Panc1 (cell line): ENCODE measurements at regions not wholly inside any gene's neighbourhood (a gene's known extent, or its start where the extent isn't known, plus 50 kb on each side); places are given as distances from the start of the nearest gene placed in this dataset.

Source experiments
- POLR2AphosphoS5 ChIP-seq: IDR thresholded peaks from 2 replicates; pipeline ENCODE4 v1.6.1; 2012; ENCODE audit warnings: mild to moderate bottlenecking, low read depth, low read length, moderate library complexity
- REST ChIP-seq, 2 experiments: IDR thresholded peaks; 2 replicates each; pipeline ENCODE4 v1.6.1; 2011 to 2012; ENCODE audit warnings: low read depth in 2 of 2, control low read depth in 1 of 2, low read length in 1 of 2, mild to moderate bottlenecking in 1 of 2, moderate library complexity in 1 of 2; ENCODE audit not compliant: insufficient read depth in 1 of 2
- SIN3A ChIP-seq: IDR thresholded peaks from 2 replicates; pipeline ENCODE4 v1.6.1; 2012; ENCODE audit warnings: low read depth, mild to moderate bottlenecking, low read length, moderate library complexity, borderline replicate concordance; ENCODE audit not compliant: insufficient read depth
- TCF7L2 ChIP-seq: IDR thresholded peaks from 2 replicates; pipeline ENCODE4 v1.6.1; 2011; ENCODE audit warnings: mild to moderate bottlenecking, low read depth, low read length, inconsistent platforms
- TF ChIP-seq, protein P1 (sequence below): fragments of 450-650 bp; IDR thresholded peaks from 2 replicates; pipeline ENCODE4 v1.5.1; 2017; ENCODE audit warnings: mild to moderate bottlenecking

DNA sequence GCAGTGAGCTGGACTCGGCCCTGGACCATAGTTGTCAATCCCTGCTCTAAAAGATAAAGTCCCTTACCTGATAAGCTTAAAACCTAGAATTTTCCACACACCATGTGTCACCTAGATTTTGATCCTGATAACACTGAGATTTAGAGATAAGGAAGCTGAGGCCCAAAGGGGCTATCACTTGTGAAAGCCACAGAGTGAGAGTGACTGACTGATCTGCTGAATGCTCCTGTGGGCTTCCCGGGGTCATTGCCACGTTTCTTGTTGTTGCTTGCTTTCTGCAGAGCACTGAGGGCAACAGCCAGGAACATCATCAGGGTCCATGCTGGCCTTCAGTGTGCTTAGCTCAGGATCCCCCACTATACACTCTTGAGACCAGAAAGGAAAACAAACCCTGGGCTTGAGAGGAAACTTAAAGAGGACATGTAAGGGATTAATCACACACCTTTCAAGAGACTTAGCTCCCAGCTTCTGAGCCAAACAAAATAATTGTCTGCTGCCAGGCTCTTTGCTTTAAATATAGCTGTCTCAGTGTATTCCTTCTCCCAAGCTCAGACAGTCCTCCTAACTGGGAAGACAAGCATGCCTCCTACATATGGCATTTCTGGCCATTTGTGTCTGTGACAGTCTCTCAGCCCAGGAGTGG lies 82.6 kb upstream of the ARHGAP5 start:
- TF ChIP-seq, protein P1, sequence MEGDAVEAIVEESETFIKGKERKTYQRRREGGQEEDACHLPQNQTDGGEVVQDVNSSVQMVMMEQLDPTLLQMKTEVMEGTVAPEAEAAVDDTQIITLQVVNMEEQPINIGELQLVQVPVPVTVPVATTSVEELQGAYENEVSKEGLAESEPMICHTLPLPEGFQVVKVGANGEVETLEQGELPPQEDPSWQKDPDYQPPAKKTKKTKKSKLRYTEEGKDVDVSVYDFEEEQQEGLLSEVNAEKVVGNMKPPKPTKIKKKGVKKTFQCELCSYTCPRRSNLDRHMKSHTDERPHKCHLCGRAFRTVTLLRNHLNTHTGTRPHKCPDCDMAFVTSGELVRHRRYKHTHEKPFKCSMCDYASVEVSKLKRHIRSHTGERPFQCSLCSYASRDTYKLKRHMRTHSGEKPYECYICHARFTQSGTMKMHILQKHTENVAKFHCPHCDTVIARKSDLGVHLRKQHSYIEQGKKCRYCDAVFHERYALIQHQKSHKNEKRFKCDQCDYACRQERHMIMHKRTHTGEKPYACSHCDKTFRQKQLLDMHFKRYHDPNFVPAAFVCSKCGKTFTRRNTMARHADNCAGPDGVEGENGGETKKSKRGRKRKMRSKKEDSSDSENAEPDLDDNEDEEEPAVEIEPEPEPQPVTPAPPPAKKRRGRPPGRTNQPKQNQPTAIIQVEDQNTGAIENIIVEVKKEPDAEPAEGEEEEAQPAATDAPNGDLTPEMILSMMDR = no peak
- TF ChIP-seq REST (IDR thresholded peaks at IDR 0.05; ENCODE audit: insufficient read depth in 1 of 2, low read depth in 2 of 2, low read length in 1 of 2) = no peak
- no peak for TF ChIP-seq POLR2AphosphoS5
- no peak for TF ChIP-seq SIN3A
- no peak for TF ChIP-seq TCF7L2
